ENCODE measurements at regions not wholly inside any gene's neighbourhood (a gene's known extent, or its start where the extent isn't known, plus 50 kb on each side); places are given as distances from the start of the nearest gene placed in this dataset.

DNA sequence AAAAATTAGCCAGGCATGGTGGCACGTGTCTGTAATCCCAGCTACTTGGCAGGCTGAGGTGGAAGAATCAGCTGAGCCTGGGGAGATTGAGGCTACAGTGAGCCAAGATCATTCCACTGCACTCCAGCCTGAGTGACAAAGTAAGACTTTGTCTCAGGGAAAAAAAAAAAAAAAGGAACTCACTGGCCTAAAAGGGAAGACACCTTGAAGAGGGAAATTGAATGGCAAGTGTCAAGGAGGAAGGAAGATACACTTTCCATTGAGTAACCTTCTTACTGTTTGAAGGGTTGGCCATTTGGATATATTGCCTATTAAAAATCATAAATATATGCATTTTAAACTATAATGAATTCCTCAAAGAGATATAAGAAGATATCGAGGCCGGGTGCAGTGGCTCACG lies 147.5 kb upstream of the FAM241A start:
- TF ChIP-seq, protein P1, sequence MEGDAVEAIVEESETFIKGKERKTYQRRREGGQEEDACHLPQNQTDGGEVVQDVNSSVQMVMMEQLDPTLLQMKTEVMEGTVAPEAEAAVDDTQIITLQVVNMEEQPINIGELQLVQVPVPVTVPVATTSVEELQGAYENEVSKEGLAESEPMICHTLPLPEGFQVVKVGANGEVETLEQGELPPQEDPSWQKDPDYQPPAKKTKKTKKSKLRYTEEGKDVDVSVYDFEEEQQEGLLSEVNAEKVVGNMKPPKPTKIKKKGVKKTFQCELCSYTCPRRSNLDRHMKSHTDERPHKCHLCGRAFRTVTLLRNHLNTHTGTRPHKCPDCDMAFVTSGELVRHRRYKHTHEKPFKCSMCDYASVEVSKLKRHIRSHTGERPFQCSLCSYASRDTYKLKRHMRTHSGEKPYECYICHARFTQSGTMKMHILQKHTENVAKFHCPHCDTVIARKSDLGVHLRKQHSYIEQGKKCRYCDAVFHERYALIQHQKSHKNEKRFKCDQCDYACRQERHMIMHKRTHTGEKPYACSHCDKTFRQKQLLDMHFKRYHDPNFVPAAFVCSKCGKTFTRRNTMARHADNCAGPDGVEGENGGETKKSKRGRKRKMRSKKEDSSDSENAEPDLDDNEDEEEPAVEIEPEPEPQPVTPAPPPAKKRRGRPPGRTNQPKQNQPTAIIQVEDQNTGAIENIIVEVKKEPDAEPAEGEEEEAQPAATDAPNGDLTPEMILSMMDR (IDR thresholded peaks at IDR 0.05; ENCODE audit: low read depth, low read length), result no peak
- no peak for DNase-seq (ENCODE audit: low read depth in 2 of 2)
- no peak overlapping the region for H3K4me3 ChIP-seq (replicated peaks in 1 of 2; ENCODE audit: low read depth in 2 of 2, low read length in 2 of 2)

GRCh38 chr4:111999801-112000200 lies 145.5 kb upstream of the FAM241A start:
- TF ChIP-seq, protein P1 (IDR thresholded peaks at IDR 0.05; ENCODE audit: low read depth, low read length), result no peak
- H3K4me3 ChIP-seq (replicated peaks in 1 of 2; ENCODE audit: low read depth in 2 of 2, low read length in 2 of 2), result no peak overlapping the region
- no peak for DNase-seq (ENCODE audit: low read depth in 2 of 2)

- TF ChIP-seq, protein P1 (IDR thresholded peaks at IDR 0.05; ENCODE audit: low read depth, low read length), result no peak
- no peak overlapping the region for H3K4me3 ChIP-seq (replicated peaks in 1 of 2; ENCODE audit: low read depth in 2 of 2, low read length in 2 of 2)
- no peak for DNase-seq (ENCODE audit: low read depth in 2 of 2)
These were observed 144.2 kb upstream of the FAM241A start for GRCh38 chr4:112001041-112001440.

- TF ChIP-seq, protein P1 (IDR thresholded peaks at IDR 0.05; ENCODE audit: low read depth, low read length), result no peak
- no peak for DNase-seq (ENCODE audit: low read depth in 2 of 2)
These were observed 143.0 kb upstream of the FAM241A start for GRCh38 chr4:112002248-112002661.

GRCh38 chr4:112003231-112003907 lies 141.9 kb upstream of the FAM241A start:
- DNase-seq (ENCODE audit: low read depth in 2 of 2), result no peak
- TF ChIP-seq, protein P1 (IDR thresholded peaks at IDR 0.05; ENCODE audit: low read depth, low read length), result no peak
- no peak overlapping the region for H3K4me3 ChIP-seq (replicated peaks in 1 of 2; ENCODE audit: low read depth in 2 of 2, low read length in 2 of 2)

More at GRCh38 chr4:112002248-112002661, 143.0 kb upstream of the FAM241A start:
- no peak overlapping the region for H3K4me3 ChIP-seq (replicated peaks in 1 of 2; ENCODE audit: low read depth in 2 of 2, low read length in 2 of 2)

- no peak for DNase-seq (ENCODE audit: low read depth in 2 of 2)
- TF ChIP-seq, protein P1 (IDR thresholded peaks at IDR 0.05; ENCODE audit: low read depth, low read length), result no peak
- no peak overlapping the region for H3K4me3 ChIP-seq (replicated peaks in 1 of 2; ENCODE audit: low read depth in 2 of 2, low read length in 2 of 2)
These were observed 140.2 kb upstream of the FAM241A start for GRCh38 chr4:112005027-112005426.

DNA sequence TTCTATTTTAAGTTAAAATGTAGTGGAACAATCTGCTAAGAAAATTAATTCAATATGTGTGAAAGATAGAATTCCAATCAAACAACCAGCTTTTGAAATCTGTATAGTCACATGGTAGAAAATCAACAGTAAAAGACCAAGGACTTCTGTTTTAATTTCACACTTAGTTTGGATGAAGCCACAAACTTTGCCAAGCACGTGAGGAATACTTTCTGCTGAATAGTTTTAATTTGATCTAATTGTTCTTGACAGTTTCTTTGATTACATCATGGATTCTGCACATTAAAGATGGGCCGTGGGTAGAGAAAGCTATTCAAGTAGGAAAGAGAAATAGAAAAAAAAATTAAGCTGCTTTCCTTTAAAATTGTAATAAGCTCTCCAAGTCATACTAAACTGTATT lies 137.9 kb upstream of the FAM241A start:
- no peak for DNase-seq (ENCODE audit: low read depth in 2 of 2)
- H3K4me3 ChIP-seq (replicated peaks in 1 of 2; ENCODE audit: low read depth in 2 of 2, low read length in 2 of 2), result no peak overlapping the region
- TF ChIP-seq, protein P1 (IDR thresholded peaks at IDR 0.05; ENCODE audit: low read depth, low read length), result no peak
